ENCODE measurements at regions not wholly inside any gene's neighbourhood (a gene's known extent, or its start where the extent isn't known, plus 50 kb on each side); places are given as distances from the start of the nearest gene placed in this dataset.

GRCh38 chr6:145169726-145170224 is 565.5 kb downstream of the EPM2A start:
- DNase-seq (ENCODE audit: low read depth in 4 of 4, low spot score in 3 of 4) = no peak

- DNase-seq (ENCODE audit: low read depth in 4 of 4, low spot score in 3 of 4) = no peak
Observed at GRCh38 chr6:145175470-145175869, 559.9 kb downstream of the EPM2A start.

DNA sequence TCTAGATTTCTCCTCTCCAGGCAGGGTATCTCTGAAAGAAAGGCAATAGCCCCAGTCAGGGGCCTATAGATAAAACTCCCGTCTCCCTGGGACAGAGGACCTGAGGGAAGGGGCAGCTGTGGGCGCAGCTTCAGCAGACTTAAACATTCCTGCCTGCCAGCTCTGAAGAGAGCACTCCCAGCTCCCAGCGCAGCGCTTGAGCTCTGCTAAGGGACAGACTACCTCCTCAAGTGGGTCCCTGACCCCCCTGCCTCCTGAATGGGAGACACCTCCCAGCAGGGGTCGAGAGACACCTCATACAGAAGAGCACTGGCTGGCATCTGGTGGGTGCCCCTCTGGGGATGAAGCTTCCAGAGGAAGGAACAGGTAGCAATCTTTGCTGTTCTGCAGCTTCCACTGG is 556.9 kb downstream of the EPM2A start:
- DNase-seq (ENCODE audit: low read depth in 4 of 4, low spot score in 3 of 4) = no peak

GRCh38 chr6:145187491-145188206 is 547.7 kb downstream of the EPM2A start:
- no peak for DNase-seq (ENCODE audit: low read depth in 4 of 4, low spot score in 3 of 4)

DNA sequence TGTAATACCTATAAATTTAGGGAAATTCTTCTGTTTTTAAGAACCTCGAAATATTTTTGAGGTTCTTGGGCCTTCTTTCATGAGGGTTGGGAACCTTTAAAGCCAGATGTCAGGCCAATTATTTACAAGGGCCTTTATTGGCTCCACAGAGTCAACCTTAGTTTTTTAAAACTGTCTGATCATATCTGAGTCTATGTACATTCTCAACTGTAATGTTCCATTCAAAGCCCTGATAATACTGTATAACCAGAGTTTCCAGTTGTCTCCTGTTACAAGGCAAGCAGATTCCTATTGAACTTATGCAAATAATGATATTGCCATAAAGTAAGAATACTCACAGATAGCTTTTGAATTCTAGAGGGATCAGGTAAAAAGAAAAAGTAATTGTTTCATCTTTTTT is 545.5 kb downstream of the EPM2A start:
- no peak for DNase-seq (ENCODE audit: low read depth in 4 of 4, low spot score in 3 of 4)

DNA sequence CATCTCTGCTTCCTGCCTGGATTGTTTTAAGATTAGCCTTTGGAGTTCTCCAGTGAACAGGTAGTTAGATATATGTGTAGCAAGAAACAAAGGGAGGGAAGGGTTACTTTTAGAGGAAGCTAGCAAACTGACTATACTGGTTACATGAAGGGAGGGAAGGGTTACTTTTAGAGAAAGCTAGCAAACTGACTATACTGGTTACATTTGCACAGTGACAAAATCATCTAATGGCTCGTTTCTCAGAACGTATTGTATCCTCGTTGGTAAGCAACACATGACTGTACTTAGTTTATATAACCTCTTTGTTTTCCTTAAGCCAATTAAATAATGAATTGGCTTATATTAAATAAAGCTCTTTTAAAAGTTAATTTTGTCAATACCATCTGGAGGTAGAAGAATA is 540.9 kb downstream of the EPM2A start:
- DNase-seq (ENCODE audit: low read depth in 4 of 4, low spot score in 3 of 4) = no peak

- DNase-seq (ENCODE audit: low read depth in 4 of 4, low spot score in 3 of 4) = no peak
Observed at GRCh38 chr6:145199961-145200360, 535.4 kb downstream of the EPM2A start.

GRCh38 chr6:145204301-145204700 is 531.0 kb downstream of the EPM2A start:
- no peak for DNase-seq (ENCODE audit: low read depth in 4 of 4, low spot score in 3 of 4)

DNA sequence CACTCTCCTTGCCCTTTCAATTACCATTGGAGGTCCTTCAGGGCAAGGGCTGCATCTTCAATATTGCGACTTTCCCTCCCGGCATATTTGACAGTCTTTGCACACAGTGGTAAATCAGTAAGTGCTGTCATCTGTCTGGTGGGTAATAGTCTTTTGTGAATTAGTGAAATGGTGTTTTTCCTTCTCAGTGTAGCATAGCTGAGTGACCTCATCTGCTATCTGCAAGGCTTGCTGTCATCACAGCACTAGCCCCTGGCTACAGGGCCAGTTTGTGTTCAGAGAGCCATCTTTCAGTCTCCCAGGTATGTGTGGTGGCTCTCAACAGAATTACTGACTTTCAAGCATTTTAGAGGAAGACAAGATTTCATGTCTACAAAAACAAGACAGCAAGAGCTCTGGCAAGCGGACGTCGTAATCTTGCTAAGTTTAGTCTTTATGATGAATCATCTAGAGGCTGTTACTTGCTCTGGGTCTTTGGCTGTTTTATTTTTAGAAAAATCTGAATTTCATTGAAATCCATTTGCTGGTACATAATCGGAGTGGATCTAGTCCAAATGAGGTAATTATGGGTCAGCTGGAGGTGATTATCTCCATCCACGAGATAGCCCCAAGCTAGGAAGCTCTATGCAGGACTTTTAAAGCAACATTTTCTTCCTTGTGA is 528.9 kb downstream of the EPM2A start:
- no peak for DNase-seq (ENCODE audit: low read depth in 4 of 4, low spot score in 3 of 4)

- no peak for DNase-seq (ENCODE audit: low read depth in 4 of 4, low spot score in 3 of 4)
Observed at GRCh38 chr6:145208474-145208873, 526.8 kb downstream of the EPM2A start.

- no peak for DNase-seq (ENCODE audit: low read depth in 4 of 4, low spot score in 3 of 4)
Observed at GRCh38 chr6:145209272-145209671, 526.0 kb downstream of the EPM2A start.

GRCh38 chr6:145212813-145213212 is 522.5 kb downstream of the EPM2A start:
- DNase-seq (ENCODE audit: low read depth in 4 of 4, low spot score in 3 of 4) = no peak

- no peak for DNase-seq (ENCODE audit: low read depth in 4 of 4, low spot score in 3 of 4)
Observed at GRCh38 chr6:145213614-145214013, 521.7 kb downstream of the EPM2A start.

DNA sequence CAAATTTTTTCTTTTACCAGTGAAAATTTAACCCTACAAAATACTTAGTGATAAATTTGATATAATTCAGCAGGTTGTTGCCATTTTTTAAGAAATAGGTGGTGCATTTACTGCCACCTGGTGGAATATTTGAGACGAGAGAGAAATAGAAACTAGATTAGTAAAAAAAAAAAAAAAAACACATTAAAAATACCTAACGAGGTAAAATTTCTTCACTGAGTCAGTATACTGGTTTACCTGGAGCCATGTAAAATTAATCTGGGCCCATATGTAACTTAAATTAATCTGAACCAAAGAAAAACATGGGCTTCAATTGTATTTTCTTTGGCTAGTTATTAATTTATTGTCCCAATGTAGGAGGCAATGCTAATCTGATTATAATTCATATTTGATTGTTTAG is 520.8 kb downstream of the EPM2A start:
- DNase-seq (ENCODE audit: low read depth in 4 of 4, low spot score in 3 of 4) = peak in 1 of 4 donors; percentile 36

- no peak for DNase-seq (ENCODE audit: low read depth in 4 of 4, low spot score in 3 of 4)
Observed at GRCh38 chr6:145224450-145224849, 510.9 kb downstream of the EPM2A start.

DNA sequence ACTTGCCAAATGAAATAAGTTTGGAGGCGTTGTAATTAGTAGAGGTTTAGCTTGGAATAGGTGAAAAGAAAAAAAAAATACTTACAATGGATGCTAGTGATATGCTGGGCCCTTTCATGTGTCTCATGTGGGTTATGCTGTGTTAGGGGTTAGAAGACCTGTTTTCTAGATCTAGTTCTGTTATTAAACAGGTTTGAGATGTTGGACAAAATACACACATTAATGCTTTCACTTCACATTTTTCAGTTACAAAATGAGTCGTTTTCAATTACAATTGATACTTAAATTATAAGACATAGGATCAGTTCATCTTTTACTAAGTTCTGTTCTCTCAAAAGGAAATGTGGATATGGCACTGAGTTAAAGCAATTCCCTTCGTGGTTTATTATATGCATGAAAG is 509.8 kb downstream of the EPM2A start:
- no peak for DNase-seq (ENCODE audit: low read depth in 4 of 4, low spot score in 3 of 4)

DNA sequence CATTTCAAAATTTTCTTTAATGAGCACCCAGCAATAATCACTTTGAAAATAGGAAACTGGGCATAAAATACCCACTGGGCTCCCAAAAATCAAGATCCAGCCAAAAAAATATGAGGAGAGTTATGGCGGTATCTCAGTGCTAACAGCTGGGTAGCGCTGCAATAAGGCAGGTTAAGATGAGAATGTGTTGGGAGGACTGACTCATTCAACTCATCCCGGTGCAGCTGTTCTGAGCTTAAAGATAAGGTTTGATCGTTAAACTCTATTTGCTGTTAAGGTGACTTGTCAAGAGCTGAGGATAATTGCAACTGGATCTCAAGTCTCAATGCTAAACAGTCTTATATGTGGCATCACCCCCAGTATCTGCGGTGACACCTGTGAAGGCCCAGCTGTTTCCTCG is 507.7 kb downstream of the EPM2A start:
- DNase-seq (ENCODE audit: low read depth in 4 of 4, low spot score in 3 of 4) = no peak

GRCh38 chr6:145228962-145229582 is 506.2 kb downstream of the EPM2A start:
- DNase-seq (ENCODE audit: low read depth in 4 of 4, low spot score in 3 of 4) = no peak

- DNase-seq (ENCODE audit: low read depth in 4 of 4, low spot score in 3 of 4) = no peak
Observed at GRCh38 chr6:145233955-145234354, 501.4 kb downstream of the EPM2A start.

- DNase-seq (ENCODE audit: low read depth in 4 of 4, low spot score in 3 of 4) = no peak
Observed at GRCh38 chr6:145235207-145235606, 500.1 kb downstream of the EPM2A start.

GRCh38 chr6:145238787-145239186 is 496.5 kb downstream of the EPM2A start:
- DNase-seq (ENCODE audit: low read depth in 4 of 4, low spot score in 3 of 4) = no peak

GRCh38 chr6:145241039-145241438 is 494.3 kb downstream of the EPM2A start:
- no peak for DNase-seq (ENCODE audit: low read depth in 4 of 4, low spot score in 3 of 4)
